HEK293 (cell line): ENCODE measurements at regions not wholly inside any gene's neighbourhood (a gene's known extent, or its start where the extent isn't known, plus 50 kb on each side); places are given as distances from the start of the nearest gene placed in this dataset.

Source experiments
- ZBTB7A ChIP-seq: fragments of 450-650 bp; formaldehyde crosslinking; IDR thresholded peaks from 2 replicates; pipeline ENCODE4 v1.5.1; 2016; ENCODE audit warnings: low read depth, missing biosample characterization, missing genetic modification characterization
- TF ChIP-seq, protein P1 (sequence below): fragments of 450-650 bp; formaldehyde crosslinking; IDR thresholded peaks from 2 replicates; pipeline ENCODE4 v1.5.1; 2016; ENCODE audit warnings: missing biosample characterization, missing genetic modification characterization
- TF ChIP-seq, protein P2 (sequence below): fragments of 450-650 bp; formaldehyde crosslinking; IDR thresholded peaks from 2 replicates; pipeline ENCODE4 v1.5.1; 2016; ENCODE audit warnings: missing biosample characterization, missing genetic modification characterization
- TF ChIP-seq, protein P3 (sequence below): fragments of 450-650 bp; formaldehyde crosslinking; IDR thresholded peaks from 2 replicates; pipeline ENCODE4 v1.5.1; 2016; ENCODE audit warnings: missing biosample characterization, missing genetic modification characterization, low read depth

DNA sequence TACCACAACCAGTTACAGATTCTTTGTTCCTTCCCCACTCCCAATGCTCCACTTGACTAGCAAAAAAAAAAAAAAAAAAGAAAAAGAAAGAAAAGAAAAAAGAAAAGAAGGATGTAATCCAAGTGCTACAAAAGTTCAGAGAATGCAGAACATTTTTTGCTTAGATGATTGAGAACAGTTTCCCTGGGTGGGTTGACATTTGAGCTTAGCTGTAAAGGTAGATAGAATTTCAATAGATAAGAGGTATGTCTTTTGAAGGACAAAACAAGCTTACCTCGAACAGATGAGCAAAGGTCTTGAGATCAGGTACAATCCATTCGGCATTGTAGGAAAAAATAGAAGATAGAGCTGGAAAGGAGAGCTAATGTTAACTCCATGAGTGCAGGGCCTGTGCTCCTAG lies 344.6 kb upstream of the NECTIN3 start:
- TF ChIP-seq ZBTB7A: no peak
- TF ChIP-seq, protein P1, sequence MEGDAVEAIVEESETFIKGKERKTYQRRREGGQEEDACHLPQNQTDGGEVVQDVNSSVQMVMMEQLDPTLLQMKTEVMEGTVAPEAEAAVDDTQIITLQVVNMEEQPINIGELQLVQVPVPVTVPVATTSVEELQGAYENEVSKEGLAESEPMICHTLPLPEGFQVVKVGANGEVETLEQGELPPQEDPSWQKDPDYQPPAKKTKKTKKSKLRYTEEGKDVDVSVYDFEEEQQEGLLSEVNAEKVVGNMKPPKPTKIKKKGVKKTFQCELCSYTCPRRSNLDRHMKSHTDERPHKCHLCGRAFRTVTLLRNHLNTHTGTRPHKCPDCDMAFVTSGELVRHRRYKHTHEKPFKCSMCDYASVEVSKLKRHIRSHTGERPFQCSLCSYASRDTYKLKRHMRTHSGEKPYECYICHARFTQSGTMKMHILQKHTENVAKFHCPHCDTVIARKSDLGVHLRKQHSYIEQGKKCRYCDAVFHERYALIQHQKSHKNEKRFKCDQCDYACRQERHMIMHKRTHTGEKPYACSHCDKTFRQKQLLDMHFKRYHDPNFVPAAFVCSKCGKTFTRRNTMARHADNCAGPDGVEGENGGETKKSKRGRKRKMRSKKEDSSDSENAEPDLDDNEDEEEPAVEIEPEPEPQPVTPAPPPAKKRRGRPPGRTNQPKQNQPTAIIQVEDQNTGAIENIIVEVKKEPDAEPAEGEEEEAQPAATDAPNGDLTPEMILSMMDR (tag by site-specific recombination): no peak
- TF ChIP-seq, protein P2, sequence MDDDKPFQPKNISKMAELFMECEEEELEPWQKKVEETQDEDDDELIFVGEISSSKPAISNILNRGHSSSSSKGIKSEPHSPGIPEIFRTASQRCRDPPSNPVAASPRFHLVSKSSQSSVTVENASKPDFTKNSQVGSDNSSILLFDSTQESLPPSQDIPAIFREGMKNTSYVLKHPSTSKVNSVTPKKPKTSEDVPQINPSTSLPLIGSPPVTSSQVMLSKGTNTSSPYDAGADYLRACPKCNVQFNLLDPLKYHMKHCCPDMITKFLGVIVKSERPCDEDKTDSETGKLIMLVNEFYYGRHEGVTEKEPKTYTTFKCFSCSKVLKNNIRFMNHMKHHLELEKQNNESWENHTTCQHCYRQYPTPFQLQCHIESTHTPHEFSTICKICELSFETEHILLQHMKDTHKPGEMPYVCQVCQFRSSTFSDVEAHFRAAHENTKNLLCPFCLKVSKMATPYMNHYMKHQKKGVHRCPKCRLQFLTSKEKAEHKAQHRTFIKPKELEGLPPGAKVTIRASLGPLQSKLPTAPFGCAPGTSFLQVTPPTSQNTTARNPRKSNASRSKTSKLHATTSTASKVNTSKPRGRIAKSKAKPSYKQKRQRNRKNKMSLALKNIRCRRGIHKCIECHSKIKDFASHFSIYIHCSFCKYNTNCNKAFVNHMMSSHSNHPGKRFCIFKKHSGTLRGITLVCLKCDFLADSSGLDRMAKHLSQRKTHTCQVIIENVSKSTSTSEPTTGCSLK: no peak
- TF ChIP-seq, protein P3, sequence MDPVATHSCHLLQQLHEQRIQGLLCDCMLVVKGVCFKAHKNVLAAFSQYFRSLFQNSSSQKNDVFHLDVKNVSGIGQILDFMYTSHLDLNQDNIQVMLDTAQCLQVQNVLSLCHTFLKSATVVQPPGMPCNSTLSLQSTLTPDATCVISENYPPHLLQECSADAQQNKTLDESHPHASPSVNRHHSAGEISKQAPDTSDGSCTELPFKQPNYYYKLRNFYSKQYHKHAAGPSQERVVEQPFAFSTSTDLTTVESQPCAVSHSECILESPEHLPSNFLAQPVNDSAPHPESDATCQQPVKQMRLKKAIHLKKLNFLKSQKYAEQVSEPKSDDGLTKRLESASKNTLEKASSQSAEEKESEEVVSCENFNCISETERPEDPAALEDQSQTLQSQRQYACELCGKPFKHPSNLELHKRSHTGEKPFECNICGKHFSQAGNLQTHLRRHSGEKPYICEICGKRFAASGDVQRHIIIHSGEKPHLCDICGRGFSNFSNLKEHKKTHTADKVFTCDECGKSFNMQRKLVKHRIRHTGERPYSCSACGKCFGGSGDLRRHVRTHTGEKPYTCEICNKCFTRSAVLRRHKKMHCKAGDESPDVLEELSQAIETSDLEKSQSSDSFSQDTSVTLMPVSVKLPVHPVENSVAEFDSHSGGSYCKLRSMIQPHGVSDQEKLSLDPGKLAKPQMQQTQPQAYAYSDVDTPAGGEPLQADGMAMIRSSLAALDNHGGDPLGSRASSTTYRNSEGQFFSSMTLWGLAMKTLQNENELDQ (tag by site-specific recombination): no peak
